Stomach (tissue), 8 donors: ENCODE measurements at regions not wholly inside any gene's neighbourhood (a gene's known extent, or its start where the extent isn't known, plus 50 kb on each side); places are given as distances from the start of the nearest gene placed in this dataset.

Experiments
- DNase-seq, 2 donors: peaks; one replicate each; pipeline versions ENCODE4 v3.0.0 to v3.0.0-alpha.2; 2013 to 2019
- H3K27ac ChIP-seq, 5 donors: fragments of 200-600 bp in 4 of 5; sonication (generic) in 4 of 5; one replicate each; pipeline ENCODE4 v1.5.1; 2013 to 2019; ENCODE audit warnings: mild to moderate bottlenecking in 1 of 5, moderate library complexity in 1 of 5
- H3K27me3 ChIP-seq, 3 donors: fragments of 200-600 bp; sonication (generic); one replicate each; pipeline ENCODE4 v1.5.1; 2017 to 2019; ENCODE audit warnings: mixed run types in 1 of 3
- H3K36me3 ChIP-seq, 4 donors: fragments of 200-600 bp; sonication (generic); 1 replicate in 3 of 4; 2 replicates in 1 of 4; pipeline ENCODE4 v1.5.1; 2016 to 2019
- H3K4me1 ChIP-seq, 4 donors: fragments of 200-600 bp; sonication (generic); one replicate each; pipeline ENCODE4 v1.5.1; 2016 to 2019
- H3K4me3 ChIP-seq, 4 donors: fragments of 200-600 bp; sonication (generic) in 3 of 4; one replicate each; pipeline ENCODE4 v1.5.1; 2016 to 2019; ENCODE audit warnings: mild to moderate bottlenecking in 1 of 4
- H3K9me3 ChIP-seq, 4 donors: fragments of 200-600 bp; sonication (generic); one replicate each; pipeline ENCODE4 v1.5.1; 2016 to 2019
- CTCF ChIP-seq, 7 experiments: fragments of 450-650 bp in 4 of 7; fragments of 200-600 bp in 3 of 7; sonication (generic) in 3 of 7; IDR thresholded peaks; one replicate each; pipeline ENCODE4 v1.5.1; 2016 to 2019; ENCODE audit warnings: antibody characterized with exemption in 7 of 7, control low read depth in 2 of 7, mild to moderate bottlenecking in 1 of 7
- EP300 ChIP-seq: sonication (generic); formaldehyde crosslinking; IDR thresholded peaks from one replicate; pipeline ENCODE4 v1.6.1; 2017; ENCODE audit warnings: antibody characterized with exemption
- POLR2A ChIP-seq, 4 donors: fragments of 450-650 bp; IDR thresholded peaks; one replicate each; pipeline ENCODE4 v1.6.1; 2016; ENCODE audit warnings: antibody characterized with exemption in 4 of 4, control low read depth in 2 of 4, mild to moderate bottlenecking in 1 of 4, moderate library complexity in 1 of 4
- POLR2AphosphoS5 ChIP-seq, 3 donors: sonication (generic); formaldehyde crosslinking; IDR thresholded peaks; one replicate each; pipeline ENCODE4 v1.6.1; 2016; ENCODE audit warnings: antibody characterized with exemption in 3 of 3
- WGBS, 5 donors: extraction: QIAGEN DNeasy Blood & Tissue Kit in 3 of 5; methylation state at CpG; one replicate each; pipeline versions ENCODE4 v1.1.5 to v1.1.7; 2013 to 2018; 5-methylcytosine and 5-hydroxymethylcytosine counted together
- intact Hi-C: fragments of 100-400 bp; cut with DNase I; formaldehyde crosslinking; loops from one replicate; pipeline ENCODE4 v1.15.1; 2023; ENCODE audit warnings: low total_unique reads
- donor health status: healthy with polysubstance abuse.
- donor health status: Bipolar disorder and iron deficiency.
- donor health status: healthy.

DNA sequence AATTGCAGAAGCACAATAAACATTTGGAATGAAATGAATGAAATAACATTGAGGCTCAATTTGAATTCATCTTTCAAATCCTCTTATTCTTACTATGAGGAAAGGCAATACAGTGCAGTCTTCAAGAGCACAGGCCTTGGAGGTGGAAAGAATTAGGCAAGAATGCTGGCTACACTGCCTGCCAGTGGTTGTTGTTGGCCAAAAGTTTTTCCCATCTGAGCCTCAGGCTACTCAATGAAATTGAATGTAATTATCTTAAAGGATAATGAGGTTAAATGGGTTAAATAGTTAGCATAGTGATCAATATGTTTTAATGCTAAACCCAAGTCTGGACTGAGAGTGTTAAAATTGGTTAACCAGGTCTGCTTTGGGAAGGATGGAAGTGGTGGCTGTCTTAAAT is 140.9 kb downstream of the MBL2 start:
- TF ChIP-seq EP300 (no peak), POLR2AphosphoS5 (IDR thresholded peaks at IDR 0.05) (no peak), POLR2A (IDR thresholded peaks at IDR 0.05) (no peak), CTCF (IDR thresholded peaks at IDR 0.05) (no peak)
- no peak overlapping the region for H3K4me3 ChIP-seq
- no peaks in the 10 kb centered on the region for H3K4me1 ChIP-seq
- H3K27me3 ChIP-seq: no peaks in the 10 kb centered on the region
- no peak for DNase-seq
- H3K9me3 ChIP-seq: no peaks in the 10 kb centered on the region
- intact Hi-C loops: no loop called here
- no peaks in the 10 kb centered on the region for H3K36me3 ChIP-seq
- no peak overlapping the region for H3K27ac ChIP-seq

DNA sequence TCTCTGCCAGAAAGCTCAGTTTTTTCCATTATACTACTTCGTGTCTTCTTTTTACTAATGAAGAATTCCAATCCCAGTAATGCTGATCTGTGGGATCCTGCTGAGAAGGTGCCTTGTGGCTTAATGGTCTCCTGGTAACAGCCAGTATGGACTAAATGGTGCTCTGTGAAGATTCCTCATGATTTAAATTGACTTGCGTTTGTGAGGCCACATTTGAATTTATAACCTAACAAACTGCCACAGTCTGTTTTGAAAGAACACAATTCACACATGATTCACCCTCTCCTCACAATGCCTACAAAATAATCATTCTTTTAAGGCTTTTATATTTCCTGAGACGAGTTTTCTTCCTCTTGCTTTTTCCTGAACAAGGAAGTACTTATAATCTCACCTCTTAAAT is 140.0 kb downstream of the MBL2 start:
- WGBS, 5 donors: 29 to 47% (median 40%) methylated on average over 3 of the region's 3 CpGs

DNA sequence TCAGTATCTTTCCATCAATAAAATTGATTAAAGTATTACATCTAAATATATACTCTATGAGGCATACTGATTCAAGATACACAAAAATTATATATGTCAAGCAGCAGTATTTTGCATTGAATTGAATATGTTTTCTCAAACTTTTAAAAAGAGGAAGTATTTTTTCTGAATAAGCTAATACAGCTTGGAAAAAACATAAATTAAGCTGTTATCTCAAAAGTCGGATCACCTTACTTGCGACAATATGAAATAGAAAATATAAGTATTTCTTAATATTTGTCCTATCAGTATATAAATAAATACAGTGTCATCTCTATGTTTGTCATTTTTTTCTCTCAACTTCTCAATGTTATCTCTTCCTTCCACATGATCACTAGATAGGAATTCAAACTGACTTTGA is 139.3 kb downstream of the MBL2 start:
- peaks cover 0 to 5% (median 0%) of the 10 kb centered on the region in 4 donors for H3K9me3 ChIP-seq
- H3K4me3 ChIP-seq: no peak overlapping the region
- no peaks in the 10 kb centered on the region for H3K36me3 ChIP-seq
- WGBS, 5 donors: 69 to 80% (median 75%) methylated on average over 2 of the region's 2 CpGs
- intact Hi-C loops: no loop called here
- TF ChIP-seq EP300 (no peak), CTCF (IDR thresholded peaks at IDR 0.05) (no peak), POLR2AphosphoS5 (IDR thresholded peaks at IDR 0.05) (no peak), POLR2A (IDR thresholded peaks at IDR 0.05) (no peak)
- peaks cover 0 to 4% (median 0%) of the 10 kb centered on the region in 4 donors for H3K4me1 ChIP-seq
- no peaks in the 10 kb centered on the region for H3K27me3 ChIP-seq
- DNase-seq: no peak
- no peak overlapping the region for H3K27ac ChIP-seq

More for the DNA sequence above, 140.0 kb downstream of the MBL2 start:
- Histone ChIP-seq H3K4me3 (no peak overlapping the region), H3K36me3 (no peaks in the 10 kb centered on the region), H3K27me3 (no peaks in the 10 kb centered on the region), H3K9me3 (peaks cover 0 to 5% (median 0%) of the 10 kb centered on the region in 4 donors), H3K4me1 (peaks cover 0 to 4% (median 0%) of the 10 kb centered on the region in 4 donors), H3K27ac (no peak overlapping the region)
- no peak for DNase-seq
- intact Hi-C loops: no loop called here
- TF ChIP-seq POLR2AphosphoS5 (IDR thresholded peaks at IDR 0.05): no peak

- 43 to 72% (median 60%) methylated on average over 1 of the region's 1 CpG for WGBS, 5 donors
- no peak overlapping the region for H3K4me3 ChIP-seq
- intact Hi-C loops: no loop called here
- H3K27me3 ChIP-seq: no peaks in the 10 kb centered on the region
- H3K9me3 ChIP-seq: peaks cover 0 to 5% (median 0%) of the 10 kb centered on the region in 4 donors
- no peak for TF ChIP-seq POLR2A (IDR thresholded peaks at IDR 0.05)
- no peak for TF ChIP-seq CTCF (IDR thresholded peaks at IDR 0.05)
- no peak for DNase-seq
- H3K36me3 ChIP-seq: no peaks in the 10 kb centered on the region
- peaks cover 0 to 4% (median 0%) of the 10 kb centered on the region in 4 donors for H3K4me1 ChIP-seq
- no peak overlapping the region for H3K27ac ChIP-seq
Observed at GRCh38 chr10:52635651-52636050, 136.9 kb downstream of the MBL2 start.

GRCh38 chr10:52636874-52637273 is 135.7 kb downstream of the MBL2 start:
- Histone ChIP-seq H3K4me1 (peaks cover 0 to 4% (median 0%) of the 10 kb centered on the region in 4 donors), H3K4me3 (no peak overlapping the region), H3K27ac (no peak overlapping the region), H3K36me3 (no peaks in the 10 kb centered on the region), H3K9me3 (peaks cover 0 to 5% (median 0%) of the 10 kb centered on the region in 4 donors), H3K27me3 (no peaks in the 10 kb centered on the region)
- intact Hi-C loops: no loop called here
- TF ChIP-seq POLR2A (IDR thresholded peaks at IDR 0.05): no peak
- TF ChIP-seq POLR2AphosphoS5 (IDR thresholded peaks at IDR 0.05): no peak
- no peak for TF ChIP-seq CTCF (IDR thresholded peaks at IDR 0.05)
- no peak for TF ChIP-seq EP300
- no peak for DNase-seq
